ENCODE measurements at regions not wholly inside any gene's neighbourhood (a gene's known extent, or its start where the extent isn't known, plus 50 kb on each side); places are given as distances from the start of the nearest gene placed in this dataset.

DNA sequence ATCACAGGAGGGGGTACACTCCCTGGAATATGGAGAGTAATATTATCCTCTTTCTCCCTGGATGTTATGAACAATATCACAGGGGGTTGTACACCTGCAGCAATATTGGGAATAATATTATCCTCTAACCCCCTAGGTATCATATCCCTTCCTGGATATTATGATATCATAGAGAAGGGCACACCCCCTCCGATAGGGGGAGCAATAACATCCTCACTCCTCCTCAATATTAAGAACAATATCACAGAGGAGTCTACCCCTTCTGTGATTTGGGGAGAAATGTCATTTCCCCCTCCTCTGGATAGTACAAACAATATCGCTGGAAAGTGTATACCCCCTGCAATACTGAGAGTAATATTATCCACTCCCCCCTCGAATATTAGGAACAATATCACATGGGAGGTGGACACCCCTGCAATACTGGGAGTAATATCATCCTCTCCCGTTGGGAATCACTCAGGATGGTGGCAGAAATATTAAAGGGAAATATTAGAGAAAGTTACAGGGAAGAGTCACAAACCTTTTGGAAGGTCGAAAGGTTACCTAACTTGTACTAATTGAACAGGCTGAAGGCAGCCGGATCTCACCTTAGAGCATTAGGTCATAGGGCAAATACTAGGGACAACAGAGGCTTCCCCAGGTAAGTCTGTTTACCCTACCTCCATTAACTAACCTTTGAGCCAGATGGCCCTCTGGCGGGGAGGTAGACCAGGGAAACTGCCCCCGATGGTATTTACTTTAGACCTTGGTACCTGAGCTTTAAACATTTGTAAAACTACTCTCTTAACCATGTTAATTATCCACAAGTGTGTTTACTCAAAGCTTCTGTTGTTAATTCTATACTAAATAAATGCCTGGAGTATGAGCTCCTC, 57.5 kb upstream of the FREM1 start:
- H3K36me3 ChIP-seq (replicated peaks), result no peaks in the 10 kb centered on the region
- H3K27ac ChIP-seq, result no peak overlapping the region
- TF ChIP-seq, protein P1, sequence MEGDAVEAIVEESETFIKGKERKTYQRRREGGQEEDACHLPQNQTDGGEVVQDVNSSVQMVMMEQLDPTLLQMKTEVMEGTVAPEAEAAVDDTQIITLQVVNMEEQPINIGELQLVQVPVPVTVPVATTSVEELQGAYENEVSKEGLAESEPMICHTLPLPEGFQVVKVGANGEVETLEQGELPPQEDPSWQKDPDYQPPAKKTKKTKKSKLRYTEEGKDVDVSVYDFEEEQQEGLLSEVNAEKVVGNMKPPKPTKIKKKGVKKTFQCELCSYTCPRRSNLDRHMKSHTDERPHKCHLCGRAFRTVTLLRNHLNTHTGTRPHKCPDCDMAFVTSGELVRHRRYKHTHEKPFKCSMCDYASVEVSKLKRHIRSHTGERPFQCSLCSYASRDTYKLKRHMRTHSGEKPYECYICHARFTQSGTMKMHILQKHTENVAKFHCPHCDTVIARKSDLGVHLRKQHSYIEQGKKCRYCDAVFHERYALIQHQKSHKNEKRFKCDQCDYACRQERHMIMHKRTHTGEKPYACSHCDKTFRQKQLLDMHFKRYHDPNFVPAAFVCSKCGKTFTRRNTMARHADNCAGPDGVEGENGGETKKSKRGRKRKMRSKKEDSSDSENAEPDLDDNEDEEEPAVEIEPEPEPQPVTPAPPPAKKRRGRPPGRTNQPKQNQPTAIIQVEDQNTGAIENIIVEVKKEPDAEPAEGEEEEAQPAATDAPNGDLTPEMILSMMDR (IDR thresholded peaks at IDR 0.05; ENCODE audit: low read depth, low read length, missing control alignments), result no peak
- no peak overlapping the region for H3K4me3 ChIP-seq (ENCODE audit: low read depth, low read length)
- H3K27me3 ChIP-seq (replicated peaks), result no peaks in the 10 kb centered on the region
- in situ Hi-C loops (cut with HindIII; ENCODE audit: low pct_ligation_motif_present, low sequenced_read_pairs), result no loop called here
- no peak for DNase-seq

DNA sequence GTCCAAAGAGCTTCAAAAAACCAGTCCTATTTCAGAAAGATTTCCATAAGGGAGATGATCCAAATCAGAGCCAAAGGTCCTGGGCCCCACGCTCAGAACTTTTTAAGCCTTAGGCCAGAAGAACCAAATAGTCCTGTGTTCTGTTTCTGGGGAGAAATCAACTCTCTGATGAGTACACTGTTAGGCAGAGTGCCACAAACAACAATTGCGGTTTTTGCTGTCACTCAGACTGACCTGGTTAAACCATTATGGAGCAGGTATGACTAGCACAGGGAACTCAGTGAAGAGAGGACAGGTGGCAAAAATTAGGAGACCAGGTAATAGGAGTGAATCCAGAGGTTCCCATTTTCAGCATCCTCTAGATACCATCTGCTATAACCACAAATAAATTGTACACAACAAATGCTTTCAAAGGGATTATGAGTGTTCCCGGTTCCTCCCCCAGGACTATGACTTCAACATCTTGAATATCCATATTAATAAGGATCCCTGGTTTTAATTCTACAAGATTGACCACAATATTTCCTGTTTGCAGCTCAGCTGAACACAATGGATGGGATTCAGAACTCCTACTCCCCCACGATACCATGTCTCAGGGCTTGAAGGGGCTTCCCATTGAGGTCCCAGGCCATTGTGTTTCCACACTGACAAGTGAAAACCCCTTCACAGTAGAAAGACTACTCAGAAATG, 52.1 kb upstream of the FREM1 start:
- H3K36me3 ChIP-seq (replicated peaks), result no peaks in the 10 kb centered on the region
- in situ Hi-C loops (cut with HindIII; ENCODE audit: low pct_ligation_motif_present, low sequenced_read_pairs), result no loop called here
- no peak overlapping the region for H3K4me3 ChIP-seq (ENCODE audit: low read depth, low read length)
- DNase-seq, result no peak
- no peaks in the 10 kb centered on the region for H3K27me3 ChIP-seq (replicated peaks)
- TF ChIP-seq, protein P1 (IDR thresholded peaks at IDR 0.05; ENCODE audit: low read depth, low read length, missing control alignments), result no peak
- H3K27ac ChIP-seq, result no peak overlapping the region

DNA sequence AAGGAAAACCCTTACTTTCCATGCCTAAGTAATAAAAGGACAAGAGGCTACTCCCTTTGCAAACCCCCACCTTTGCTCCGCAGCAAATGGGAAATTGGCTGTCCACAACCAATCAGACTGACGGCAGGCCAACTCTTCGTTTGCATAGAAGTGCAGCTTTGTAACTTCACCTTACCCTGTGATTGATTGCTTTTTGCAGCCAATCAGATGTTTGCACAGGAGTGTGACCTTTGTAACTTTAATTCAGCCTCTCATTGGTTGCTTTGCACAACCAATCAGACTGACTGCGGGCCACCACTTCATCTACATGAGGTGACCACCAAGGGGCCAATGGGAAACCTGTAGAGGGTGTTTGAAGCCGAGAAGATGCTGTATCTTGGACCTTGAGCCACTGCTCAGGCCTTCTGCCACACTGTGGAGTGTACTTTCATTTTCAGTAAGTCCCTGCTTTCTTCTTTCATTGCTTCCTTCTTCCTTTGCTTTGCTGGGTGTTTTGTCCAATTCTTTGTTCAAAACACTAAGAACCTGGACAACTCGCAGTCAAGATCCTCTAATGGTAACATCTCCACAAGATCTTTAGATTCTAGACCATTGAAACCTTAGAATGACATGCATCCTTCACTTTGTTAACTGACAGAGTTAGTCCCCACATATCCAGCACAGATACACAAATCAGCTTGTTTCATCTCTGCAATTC, 51.3 kb upstream of the FREM1 start:
- H3K4me3 ChIP-seq (ENCODE audit: low read depth, low read length), result no peak overlapping the region
- in situ Hi-C loops (cut with HindIII; ENCODE audit: low pct_ligation_motif_present, low sequenced_read_pairs), result no loop called here

DNA sequence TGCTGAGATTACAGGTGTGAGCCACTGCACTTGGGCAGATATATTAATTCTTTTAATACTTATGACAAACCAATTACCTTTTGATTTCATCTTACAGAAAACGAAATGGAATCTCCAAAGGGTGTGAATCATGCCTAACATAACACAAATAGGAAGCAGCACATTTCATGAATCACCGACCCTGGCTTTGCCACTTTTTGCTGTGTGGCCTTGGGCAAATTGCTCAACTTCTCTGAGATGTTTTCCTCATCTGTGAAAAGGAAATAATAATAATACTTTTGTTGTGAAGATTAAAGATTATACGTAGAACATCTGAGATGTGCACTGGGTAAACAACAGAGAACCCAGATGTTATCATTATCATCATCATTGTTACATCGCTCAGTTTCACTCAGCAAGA, 50.7 kb upstream of the FREM1 start:
- DNase-seq, result no peak
- no peaks in the 10 kb centered on the region for H3K36me3 ChIP-seq (replicated peaks)
- in situ Hi-C loops (cut with HindIII; ENCODE audit: low pct_ligation_motif_present, low sequenced_read_pairs), result no loop called here
- no peaks in the 10 kb centered on the region for H3K27me3 ChIP-seq (replicated peaks)
- H3K4me3 ChIP-seq (ENCODE audit: low read depth, low read length), result no peak overlapping the region
- TF ChIP-seq, protein P1 (IDR thresholded peaks at IDR 0.05; ENCODE audit: low read depth, low read length, missing control alignments), result no peak
- H3K27ac ChIP-seq, result no peak overlapping the region

More for the DNA sequence above, 51.3 kb upstream of the FREM1 start:
- TF ChIP-seq, protein P1 (IDR thresholded peaks at IDR 0.05; ENCODE audit: low read depth, low read length, missing control alignments), result no peak
- DNase-seq, result no peak
- H3K27ac ChIP-seq, result no peak overlapping the region
- no peaks in the 10 kb centered on the region for H3K27me3 ChIP-seq (replicated peaks)
- H3K36me3 ChIP-seq (replicated peaks), result no peaks in the 10 kb centered on the region
